Omental fat pad (tissue), 3 donors: ENCODE measurements at regions not wholly inside any gene's neighbourhood (a gene's known extent, or its start where the extent isn't known, plus 50 kb on each side); places are given as distances from the start of the nearest gene placed in this dataset.

Source experiments
- ATAC-seq: fragments of 150-250 bp; one replicate; pipeline ENCODE4 v1.9.1; 2016; ENCODE audit warnings: mild to moderate bottlenecking, moderate library complexity; ENCODE audit not compliant: low FRiP score
- DNase-seq: peaks from one replicate; pipeline ENCODE4 v3.0.0-alpha.2; 2019; ENCODE audit warnings: low spot score
- TF ChIP-seq, protein P1 (sequence below), 3 donors: fragments of 450-650 bp; IDR thresholded peaks; one replicate each; pipeline ENCODE4 v1.5.1; 2016 to 2017; ENCODE audit warnings: antibody characterized with exemption in 3 of 3, mild to moderate bottlenecking in 3 of 3, moderate library complexity in 2 of 3

DNA sequence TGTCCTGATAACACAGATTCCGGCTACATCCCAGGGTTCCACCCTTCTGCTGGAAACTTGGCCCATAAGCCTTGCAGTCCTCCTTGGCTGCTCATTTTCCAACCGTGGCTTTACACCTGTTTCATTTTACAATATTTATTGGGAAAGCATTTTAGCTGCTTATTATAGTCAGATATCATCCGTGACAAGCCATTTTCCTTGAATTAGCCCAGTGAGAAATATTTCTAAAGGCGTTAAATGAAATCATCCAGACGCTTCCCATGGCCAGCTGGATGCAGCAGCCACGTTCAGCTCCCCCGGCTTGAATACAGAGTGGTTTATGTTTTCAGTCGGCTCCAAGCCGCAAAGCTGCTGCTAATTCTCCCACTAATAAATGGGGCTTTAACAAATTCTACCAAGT lies 245.0 kb upstream of the PELI2 start:
- DNase-seq (no peak), ATAC-seq (no peak)
- TF ChIP-seq, protein P1, sequence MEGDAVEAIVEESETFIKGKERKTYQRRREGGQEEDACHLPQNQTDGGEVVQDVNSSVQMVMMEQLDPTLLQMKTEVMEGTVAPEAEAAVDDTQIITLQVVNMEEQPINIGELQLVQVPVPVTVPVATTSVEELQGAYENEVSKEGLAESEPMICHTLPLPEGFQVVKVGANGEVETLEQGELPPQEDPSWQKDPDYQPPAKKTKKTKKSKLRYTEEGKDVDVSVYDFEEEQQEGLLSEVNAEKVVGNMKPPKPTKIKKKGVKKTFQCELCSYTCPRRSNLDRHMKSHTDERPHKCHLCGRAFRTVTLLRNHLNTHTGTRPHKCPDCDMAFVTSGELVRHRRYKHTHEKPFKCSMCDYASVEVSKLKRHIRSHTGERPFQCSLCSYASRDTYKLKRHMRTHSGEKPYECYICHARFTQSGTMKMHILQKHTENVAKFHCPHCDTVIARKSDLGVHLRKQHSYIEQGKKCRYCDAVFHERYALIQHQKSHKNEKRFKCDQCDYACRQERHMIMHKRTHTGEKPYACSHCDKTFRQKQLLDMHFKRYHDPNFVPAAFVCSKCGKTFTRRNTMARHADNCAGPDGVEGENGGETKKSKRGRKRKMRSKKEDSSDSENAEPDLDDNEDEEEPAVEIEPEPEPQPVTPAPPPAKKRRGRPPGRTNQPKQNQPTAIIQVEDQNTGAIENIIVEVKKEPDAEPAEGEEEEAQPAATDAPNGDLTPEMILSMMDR (IDR thresholded peaks at IDR 0.05): no peak

DNA sequence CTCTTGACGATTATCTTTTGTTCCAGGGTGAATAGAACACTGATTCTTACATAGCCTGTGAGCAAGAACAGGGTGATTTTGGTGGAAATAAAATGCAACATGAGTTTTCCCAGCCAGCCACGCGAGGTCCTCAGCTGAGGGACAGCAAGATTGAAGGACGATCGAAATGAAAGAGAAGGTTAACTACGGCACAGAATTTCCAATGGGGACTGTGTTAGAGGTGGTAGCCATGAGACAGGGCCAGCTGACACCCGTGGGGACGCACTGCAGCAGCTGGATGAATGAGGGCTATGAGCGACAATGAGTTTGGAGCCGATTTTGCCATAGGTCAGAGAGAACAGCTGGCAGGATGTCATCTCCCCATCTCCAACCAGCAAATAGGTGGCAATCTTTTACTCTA lies 243.4 kb upstream of the PELI2 start:
- TF ChIP-seq, protein P1 (IDR thresholded peaks at IDR 0.05): no peak
- DNase-seq: no peak
- no peak for ATAC-seq

DNA sequence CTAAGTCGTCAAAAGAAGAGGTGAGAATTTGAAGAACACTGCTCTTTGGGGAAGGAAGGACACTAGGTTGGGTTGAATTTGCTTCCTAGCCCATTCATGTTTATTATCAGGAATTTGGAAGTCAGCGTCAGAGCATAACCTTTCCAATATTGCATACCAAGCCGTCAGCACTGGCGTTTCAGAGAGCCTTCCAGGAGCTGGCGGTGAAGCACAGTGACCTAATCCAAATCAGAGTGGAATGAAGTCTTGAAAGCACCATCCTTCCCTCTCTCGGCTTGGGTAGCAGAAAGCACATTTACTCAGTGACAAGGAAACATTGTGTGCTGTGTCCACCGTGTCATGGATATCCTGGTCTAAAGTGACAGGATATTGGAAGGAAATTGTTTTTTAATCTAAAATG lies 240.3 kb upstream of the PELI2 start:
- TF ChIP-seq, protein P1 (IDR thresholded peaks at IDR 0.05): no peak
- no peak for ATAC-seq
- DNase-seq: no peak

DNA sequence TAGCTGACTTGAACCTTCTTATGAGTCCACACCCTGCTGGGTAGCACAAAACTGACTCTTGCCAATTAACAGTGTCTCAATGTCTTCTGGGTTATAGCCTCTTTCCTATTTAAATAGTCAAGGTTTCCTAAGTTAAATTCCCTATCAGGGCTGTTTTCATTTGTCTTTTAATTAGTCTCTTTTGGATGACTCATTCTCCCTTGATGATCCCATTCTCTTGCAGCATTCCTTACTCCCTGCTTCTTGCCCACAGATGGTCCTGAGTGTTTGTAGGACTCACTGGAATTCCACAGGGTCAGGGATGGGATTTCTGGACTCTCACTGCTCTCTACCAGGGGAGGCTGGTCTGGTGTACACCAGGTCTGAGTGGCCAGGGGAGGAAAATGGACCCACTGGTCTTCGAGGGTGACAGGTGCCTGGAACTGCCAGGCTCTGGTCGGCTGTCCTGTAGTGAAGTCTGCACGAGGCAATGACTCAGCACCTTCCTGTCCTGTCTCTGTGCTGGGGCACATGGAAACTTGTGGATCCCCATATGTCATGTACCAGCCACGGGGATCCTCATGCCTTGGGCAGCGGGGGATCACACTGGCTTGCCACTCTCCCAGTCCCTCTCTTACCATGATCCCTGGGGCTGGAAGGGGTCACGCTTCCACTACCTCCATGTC lies 236.5 kb upstream of the PELI2 start:
- no peak for DNase-seq
- ATAC-seq: no peak
- TF ChIP-seq, protein P1 (IDR thresholded peaks at IDR 0.05): no peak

DNA sequence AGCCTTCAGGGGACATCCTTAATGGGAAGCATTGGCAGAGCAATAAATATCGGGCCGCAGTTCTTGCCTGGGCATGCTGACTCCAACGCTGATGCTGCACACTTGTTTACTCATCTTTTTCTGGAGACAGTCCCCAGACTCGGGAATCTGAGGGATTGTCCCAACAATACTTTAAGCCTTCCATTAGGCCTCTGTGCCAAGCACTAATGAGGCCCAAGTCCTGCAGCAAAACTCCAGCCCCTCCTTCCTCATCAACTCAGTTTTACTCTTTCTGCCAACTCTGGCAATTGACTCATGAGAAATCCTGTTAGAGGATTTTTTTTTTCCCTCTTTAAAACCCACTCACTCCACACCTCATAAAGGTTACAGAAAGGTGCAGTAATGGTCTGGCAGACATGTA lies 233.4 kb upstream of the PELI2 start:
- ATAC-seq (no peak), DNase-seq (no peak)
- TF ChIP-seq, protein P1 (IDR thresholded peaks at IDR 0.05): no peak

DNA sequence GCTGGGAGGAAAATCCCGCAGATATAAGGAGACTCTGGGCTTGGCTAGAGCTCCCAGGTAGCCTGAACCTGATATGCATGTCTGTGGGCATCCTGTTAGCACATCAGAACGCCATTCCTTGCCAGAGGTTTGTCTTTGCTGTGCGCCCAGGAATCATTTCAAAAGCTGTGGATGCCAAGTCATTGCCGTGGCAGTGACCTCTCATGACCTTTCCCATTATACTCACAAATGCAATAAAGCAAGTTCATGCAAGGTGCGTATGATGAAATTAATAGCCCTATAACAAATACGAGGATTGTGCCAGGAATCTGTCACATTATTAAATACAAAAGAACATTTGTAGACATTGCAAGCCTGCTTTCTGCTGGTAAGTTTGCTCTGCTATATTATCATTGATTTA lies 229.1 kb upstream of the PELI2 start:
- DNase-seq (no peak), ATAC-seq (no peak)
- TF ChIP-seq, protein P1 (IDR thresholded peaks at IDR 0.05): no peak

DNA sequence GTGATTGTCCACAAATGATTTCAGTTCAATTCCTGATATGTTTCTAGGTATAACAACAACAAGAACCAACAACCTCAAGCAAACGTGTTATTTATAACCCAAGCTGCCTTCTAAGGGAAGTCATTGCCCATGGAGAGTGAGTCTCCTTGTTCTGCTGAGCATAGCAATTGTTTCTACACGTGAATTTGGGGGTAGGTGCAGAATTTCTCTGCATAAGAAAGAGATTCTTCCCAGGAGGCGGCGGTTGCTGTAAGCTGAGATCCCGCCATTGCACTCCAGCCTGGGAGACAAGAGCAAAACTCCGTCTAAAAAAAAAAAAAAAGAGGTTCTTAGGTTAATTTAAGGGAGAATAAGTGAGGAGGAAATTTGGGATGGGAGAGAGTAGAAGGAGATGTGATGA lies 226.5 kb upstream of the PELI2 start:
- TF ChIP-seq, protein P1 (IDR thresholded peaks at IDR 0.05): no peak
- DNase-seq (no peak), ATAC-seq (no peak)
